LoVo (cell line): ENCODE measurements at regions not wholly inside any gene's neighbourhood (a gene's known extent, or its start where the extent isn't known, plus 50 kb on each side); places are given as distances from the start of the nearest gene placed in this dataset.

Experiments
- DNase-seq: peaks from one replicate; pipeline ENCODE4 v3.0.0-alpha.2; 2016; ENCODE audit warnings: low spot score

DNA sequence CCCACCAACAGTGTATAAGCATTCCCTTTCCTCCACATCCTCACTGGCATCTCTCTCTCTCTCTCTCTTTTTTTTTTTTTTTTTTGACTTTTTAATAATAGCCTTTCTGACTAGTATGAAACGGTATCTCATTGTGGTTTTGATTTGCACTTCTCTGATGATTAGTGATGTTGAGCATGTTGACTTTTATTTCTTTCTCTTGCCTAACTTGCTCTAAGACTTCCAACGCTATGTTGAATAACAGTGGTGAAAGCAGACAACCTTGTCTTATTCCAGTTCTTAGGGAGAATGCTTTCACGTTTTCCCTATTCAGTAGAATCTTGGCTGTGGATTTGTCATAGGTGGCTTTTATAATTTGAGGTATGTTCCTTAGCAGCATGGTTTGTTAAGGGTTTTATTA is 249.4 kb upstream of the MDFIC2 start:
- no peak for DNase-seq

GRCh38 chr3:70558956-70559355 is 246.5 kb upstream of the MDFIC2 start:
- no peak for DNase-seq

- DNase-seq = no peak
Measured at GRCh38 chr3:70557976-70558375, 245.5 kb upstream of the MDFIC2 start.

DNA sequence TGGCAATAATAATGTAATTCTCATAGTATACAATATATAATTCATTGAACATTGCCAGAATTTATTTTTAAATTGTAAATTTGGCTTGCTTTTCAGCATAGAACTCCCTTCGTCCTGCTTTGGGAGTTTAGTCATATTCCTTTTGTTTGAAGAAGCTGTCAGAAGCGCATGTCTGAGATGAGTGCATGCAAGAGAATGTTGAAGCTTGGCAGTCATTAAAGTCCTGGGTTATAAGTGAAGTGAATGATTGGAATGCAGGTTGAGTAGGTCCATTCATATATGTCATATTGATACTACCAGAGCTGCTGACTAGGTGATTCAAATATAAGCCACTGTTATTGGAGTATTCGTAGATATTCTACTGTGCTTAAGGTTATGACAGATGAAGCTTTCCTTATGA is 243.6 kb upstream of the MDFIC2 start:
- no peak for DNase-seq

DNA sequence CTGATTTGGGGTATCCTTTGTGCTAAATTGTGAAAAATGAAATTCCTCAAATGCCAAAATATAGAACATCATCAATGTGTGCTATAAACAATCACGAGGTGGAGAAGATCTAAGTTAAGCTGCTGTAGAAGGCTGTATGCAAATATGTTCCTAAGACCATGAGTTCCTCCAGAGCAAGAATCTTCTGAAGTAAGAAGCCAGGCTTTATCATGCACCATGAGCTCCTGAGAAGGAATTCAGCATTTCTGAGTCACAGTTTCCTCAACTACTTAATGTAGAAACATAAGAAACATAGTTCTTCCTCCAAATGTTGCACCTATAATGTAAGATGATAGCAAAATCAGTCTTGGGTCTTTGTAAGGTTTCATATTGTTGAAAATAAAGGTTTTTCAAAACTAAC is 241.7 kb upstream of the MDFIC2 start:
- DNase-seq = no peak

DNA sequence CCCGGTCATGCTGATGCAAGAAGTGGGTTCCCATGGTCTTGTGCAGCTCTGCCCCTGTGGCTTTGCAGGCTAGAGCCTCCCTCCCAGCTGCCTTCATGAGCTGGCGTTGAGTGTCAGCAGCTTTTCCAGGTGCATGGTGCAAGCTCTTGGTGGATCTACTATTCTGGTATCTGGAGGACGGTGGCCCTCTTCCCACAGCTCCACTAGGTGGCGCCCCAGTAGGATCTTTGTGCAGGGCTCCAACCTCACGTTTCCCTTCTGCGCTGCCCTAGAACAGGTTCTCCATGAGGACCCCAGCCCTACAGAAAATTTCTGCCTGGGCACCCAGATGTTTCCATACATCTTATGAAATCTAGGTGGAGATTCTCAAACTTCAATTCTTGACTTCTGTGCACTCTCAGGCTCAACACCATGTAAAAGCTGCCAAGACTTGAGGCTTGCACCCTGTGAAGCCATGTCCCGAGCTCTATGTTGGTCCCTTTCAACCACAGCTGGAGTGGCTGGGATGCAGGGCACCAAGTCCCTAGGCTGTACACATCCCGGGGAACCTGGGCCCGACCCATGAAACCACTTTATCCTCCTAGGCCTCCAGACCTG is 238.4 kb upstream of the MDFIC2 start:
- peak; percentile 12 for DNase-seq

GRCh38 chr3:70546679-70547078 is 234.2 kb upstream of the MDFIC2 start:
- DNase-seq = no peak

GRCh38 chr3:70543493-70543892 is 231.1 kb upstream of the MDFIC2 start:
- no peak for DNase-seq

- no peak for DNase-seq
Measured at GRCh38 chr3:70539908-70540307, 227.5 kb upstream of the MDFIC2 start.

DNA sequence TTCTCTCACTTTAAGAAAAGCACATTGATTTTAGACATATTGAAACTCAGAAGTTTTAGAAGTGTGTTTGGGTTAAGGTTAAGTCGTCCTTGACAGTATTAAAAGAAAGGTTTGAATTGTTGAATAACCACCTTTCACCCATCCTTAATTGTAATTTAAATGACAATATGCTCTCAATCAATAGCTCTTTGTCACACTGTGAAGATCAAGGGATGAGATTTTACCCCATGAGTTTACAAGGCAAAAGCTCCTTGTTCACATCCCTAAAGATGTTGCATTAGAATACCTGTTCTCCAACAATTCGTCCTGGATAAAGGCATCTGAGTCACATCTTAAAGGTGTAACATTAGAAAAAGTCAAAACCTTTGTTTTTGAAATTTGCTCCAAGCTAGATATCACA is 220.4 kb upstream of the MDFIC2 start:
- no peak for DNase-seq

- DNase-seq = no peak
Measured at GRCh38 chr3:70531838-70532489, 219.5 kb upstream of the MDFIC2 start.

GRCh38 chr3:70531063-70531657 is 218.7 kb upstream of the MDFIC2 start:
- no peak for DNase-seq

DNA sequence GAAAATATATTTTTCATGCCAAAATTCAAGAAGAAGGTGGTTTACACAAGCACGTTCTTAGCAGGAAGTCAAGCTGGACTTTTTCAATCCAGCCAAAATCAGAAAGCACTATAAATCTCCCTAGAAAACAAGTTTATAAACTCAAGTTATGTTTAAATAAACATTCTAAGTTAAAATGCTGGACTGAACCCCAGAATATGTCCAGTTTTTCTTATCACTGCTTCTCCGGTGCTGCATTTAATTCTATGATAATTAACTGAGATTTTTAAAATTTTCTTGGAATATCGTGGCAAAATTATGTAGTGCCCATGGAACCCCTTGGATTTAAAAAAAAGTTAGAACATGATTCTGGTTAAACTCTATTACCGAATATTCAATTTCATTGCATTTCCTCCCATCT is 218.2 kb upstream of the MDFIC2 start:
- DNase-seq = no peak

GRCh38 chr3:70527026-70527425 is 214.6 kb upstream of the MDFIC2 start:
- DNase-seq = no peak

- DNase-seq = no peak
Measured at GRCh38 chr3:70519913-70520659, 207.6 kb upstream of the MDFIC2 start.

GRCh38 chr3:70519026-70519425 is 206.6 kb upstream of the MDFIC2 start:
- DNase-seq = no peak

- DNase-seq = no peak
Measured at GRCh38 chr3:70518356-70518755, 205.9 kb upstream of the MDFIC2 start.

DNA sequence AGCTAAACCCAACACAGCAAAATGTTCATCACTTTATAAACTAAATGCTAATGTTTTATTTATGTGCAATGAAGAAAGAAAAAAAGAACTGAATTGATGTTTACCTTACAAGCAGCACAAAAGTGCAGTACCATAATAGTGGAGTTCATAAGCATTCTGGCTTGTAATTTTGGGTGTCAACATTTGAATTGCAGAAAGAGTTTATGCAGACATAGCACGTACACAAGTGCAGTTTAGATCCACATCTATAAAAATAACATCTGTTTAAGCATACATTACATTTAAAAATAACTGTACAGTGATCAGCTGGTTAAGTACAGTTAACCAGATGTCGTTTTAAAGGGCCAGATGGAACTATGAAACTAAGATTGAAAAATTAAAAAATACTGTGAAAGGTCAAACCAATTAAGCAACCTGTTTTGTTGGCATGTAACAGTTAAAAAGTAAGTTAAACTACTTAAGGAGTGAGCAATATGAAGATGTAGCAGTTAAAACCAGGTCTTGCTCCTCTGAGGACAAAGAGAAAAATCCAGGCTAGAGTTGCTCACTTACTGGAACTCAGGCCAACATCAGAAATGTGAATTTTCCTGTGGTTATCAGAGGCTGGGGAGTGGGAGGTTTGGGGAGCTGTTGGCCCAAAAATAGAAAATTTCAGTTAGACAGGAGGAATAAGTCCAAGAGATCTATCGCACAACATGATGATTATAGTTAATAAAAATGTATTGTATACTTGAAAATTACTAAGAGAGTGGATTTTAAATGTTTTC is 204.9 kb upstream of the MDFIC2 start:
- DNase-seq = no peak

GRCh38 chr3:70516076-70516475 is 203.6 kb upstream of the MDFIC2 start:
- no peak for DNase-seq

- no peak for DNase-seq
Measured at GRCh38 chr3:70507486-70507885, 195.0 kb upstream of the MDFIC2 start.

GRCh38 chr3:70506775-70507174 is 194.3 kb upstream of the MDFIC2 start:
- DNase-seq = no peak

DNA sequence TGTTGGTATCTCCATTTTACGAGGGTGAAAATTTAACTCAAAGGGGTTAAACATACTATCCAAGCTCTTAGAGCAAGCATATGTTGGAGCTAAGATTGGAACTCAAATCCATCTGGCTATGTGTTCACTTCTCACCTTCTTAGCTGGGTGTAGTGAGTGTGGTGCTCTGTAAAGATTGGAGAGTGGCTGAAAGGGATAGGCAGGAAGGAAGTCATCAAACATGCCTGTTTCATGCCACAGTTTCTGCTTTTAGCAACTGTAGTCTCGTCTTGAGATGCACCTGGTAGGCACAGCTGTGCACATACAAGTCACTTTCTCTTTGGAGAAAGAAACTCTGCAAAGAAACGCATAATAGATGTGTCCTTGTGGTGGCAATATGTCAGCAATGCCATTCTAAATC is 189.1 kb upstream of the MDFIC2 start:
- no peak for DNase-seq
